Osteoblast (primary cell): ENCODE measurements at regions not wholly inside any gene's neighbourhood (a gene's known extent, or its start where the extent isn't known, plus 50 kb on each side); places are given as distances from the start of the nearest gene placed in this dataset.

Experiments
- DNase-seq: peaks from one replicate; pipeline ENCODE4 v3.0.0; 2011; ENCODE audit warnings: low spot score, mixed read lengths; ENCODE audit not compliant: insufficient read length; ENCODE audit errors: missing footprints
- H2AFZ ChIP-seq: 2 replicates; pipeline ENCODE4 v1.6.0; 2011; ENCODE audit warnings: mild to moderate bottlenecking, low read length
- H3K27ac ChIP-seq: 2 replicates; pipeline ENCODE4 v1.5.1; 2011; ENCODE audit warnings: mild to moderate bottlenecking, low read depth, low read length, moderate library complexity
- H3K27me3 ChIP-seq: 2 replicates; pipeline ENCODE4 v1.6.0; 2012; ENCODE audit warnings: mild to moderate bottlenecking, control low read depth, inconsistent platforms, low read length, moderate library complexity; ENCODE audit not compliant: insufficient read depth
- H3K36me3 ChIP-seq: 2 replicates; pipeline ENCODE4 v1.5.1; 2011; ENCODE audit warnings: mild to moderate bottlenecking, low read length, control low read depth, moderate library complexity; ENCODE audit not compliant: insufficient read depth
- H3K4me1 ChIP-seq: 2 replicates; pipeline ENCODE4 v1.5.1; 2011; ENCODE audit warnings: mild to moderate bottlenecking, low read length, control low read depth, moderate library complexity; ENCODE audit not compliant: insufficient read depth
- H3K4me2 ChIP-seq: 2 replicates; pipeline ENCODE4 v1.6.0; 2011; ENCODE audit warnings: mild to moderate bottlenecking, low read length; ENCODE audit not compliant: insufficient read depth
- H3K4me3 ChIP-seq: fragments of 200-600 bp; sonication (generic); 3 replicates; pipeline ENCODE4 v1.5.1; 2012; ENCODE audit warnings: mild to moderate bottlenecking, low read length, inconsistent platforms; ENCODE audit not compliant: insufficient read depth
- H3K79me2 ChIP-seq: 2 replicates; pipeline ENCODE4 v1.6.0; 2012; ENCODE audit warnings: mild to moderate bottlenecking, low read length, control low read depth, inconsistent platforms; ENCODE audit not compliant: insufficient read depth
- H3K9me3 ChIP-seq: 2 replicates; pipeline ENCODE4 v1.5.1; 2011; ENCODE audit warnings: low read depth, low read length, control low read depth
- H4K20me1 ChIP-seq: 2 replicates; pipeline ENCODE4 v1.6.0; 2012; ENCODE audit warnings: mild to moderate bottlenecking, low read length, control low read depth; ENCODE audit not compliant: insufficient read depth
- CTCF ChIP-seq: IDR thresholded peaks from 2 replicates; pipeline ENCODE4 v1.5.1; 2011; ENCODE audit warnings: mild to moderate bottlenecking, low read depth, low read length, moderate library complexity; ENCODE audit errors: extremely low read depth

GRCh38 chr9:24766081-24766480 is 220.4 kb upstream of the IZUMO3 start:
- no peak for TF ChIP-seq CTCF
- Histone ChIP-seq H2AFZ (no peak overlapping the region), H3K36me3 (no peaks in the 10 kb centered on the region), H3K27ac (no peak overlapping the region), H3K4me2 (no peak overlapping the region), H4K20me1 (no peaks in the 10 kb centered on the region), H3K27me3 (no peaks in the 10 kb centered on the region), H3K79me2 (no peaks in the 10 kb centered on the region), H3K4me1 (no peaks in the 10 kb centered on the region), H3K4me3 (no peak overlapping the region), H3K9me3 (no peaks in the 10 kb centered on the region)
- DNase-seq: no peak

GRCh38 chr9:24765025-24765756 is 219.5 kb upstream of the IZUMO3 start:
- Histone ChIP-seq H3K4me3 (no peak overlapping the region), H3K27me3 (no peaks in the 10 kb centered on the region), H3K79me2 (no peaks in the 10 kb centered on the region), H2AFZ (no peak overlapping the region), H3K9me3 (no peaks in the 10 kb centered on the region), H3K27ac (no peak overlapping the region), H3K4me2 (no peak overlapping the region), H3K36me3 (no peaks in the 10 kb centered on the region), H4K20me1 (no peaks in the 10 kb centered on the region), H3K4me1 (no peaks in the 10 kb centered on the region)
- no peak for DNase-seq
- no peak for TF ChIP-seq CTCF

GRCh38 chr9:24738421-24738961 is 192.8 kb upstream of the IZUMO3 start:
- Histone ChIP-seq H4K20me1 (no peaks in the 10 kb centered on the region), H3K79me2 (no peaks in the 10 kb centered on the region), H3K27me3 (no peaks in the 10 kb centered on the region), H3K36me3 (no peaks in the 10 kb centered on the region), H3K4me2 (no peak overlapping the region), H3K9me3 (no peaks in the 10 kb centered on the region), H3K27ac (no peak overlapping the region), H3K4me1 (no peaks in the 10 kb centered on the region), H3K4me3 (no peak overlapping the region), H2AFZ (no peak overlapping the region)
- TF ChIP-seq CTCF: no peak
- DNase-seq: no peak

- H3K4me2 ChIP-seq: no peak overlapping the region
- no peak overlapping the region for H2AFZ ChIP-seq
- no peaks in the 10 kb centered on the region for H3K4me1 ChIP-seq
- no peaks in the 10 kb centered on the region for H3K27me3 ChIP-seq
- H3K9me3 ChIP-seq: peaks cover 3% of the 10 kb centered on the region
- no peaks in the 10 kb centered on the region for H3K79me2 ChIP-seq
- H3K4me3 ChIP-seq: no peak overlapping the region
- DNase-seq: no peak
- H4K20me1 ChIP-seq: no peaks in the 10 kb centered on the region
- H3K36me3 ChIP-seq: no peaks in the 10 kb centered on the region
- TF ChIP-seq CTCF: no peak
- H3K27ac ChIP-seq: no peak overlapping the region
These were observed 186.1 kb upstream of the IZUMO3 start for GRCh38 chr9:24731754-24732153.
